ENCODE measurements at regions not wholly inside any gene's neighbourhood (a gene's known extent, or its start where the extent isn't known, plus 50 kb on each side); places are given as distances from the start of the nearest gene placed in this dataset.

- no peaks in the 10 kb centered on the region for H3K4me1 Mint-ChIP-seq (ENCODE audit: low read depth)
Measured at GRCh38 chr11:82234256-82234655, 499.4 kb downstream of the FAM181B start.

GRCh38 chr11:82233201-82233600, 500.5 kb downstream of the FAM181B start:
- no peaks in the 10 kb centered on the region for H3K9me3 Mint-ChIP-seq (ENCODE audit: insufficient read depth)
- POLR2A ChIA-PET, result no interaction called here
- CTCF ChIA-PET, result no interaction called here

More at GRCh38 chr11:82234256-82234655, 499.4 kb downstream of the FAM181B start:
- Mint-ChIP-seq H3K36me3 (ENCODE audit: low read depth) (no peaks in the 10 kb centered on the region), H3K9me3 (ENCODE audit: insufficient read depth) (no peaks in the 10 kb centered on the region), H3K27ac (no peak overlapping the region), H3K27me3 (ENCODE audit: low read depth) (no peaks in the 10 kb centered on the region), H3K4me3 (no peak overlapping the region)
- ChIA-PET POLR2A (no interaction called here), CTCF (no interaction called here)
- DNase-seq (no peak), ATAC-seq (no peak)

DNA sequence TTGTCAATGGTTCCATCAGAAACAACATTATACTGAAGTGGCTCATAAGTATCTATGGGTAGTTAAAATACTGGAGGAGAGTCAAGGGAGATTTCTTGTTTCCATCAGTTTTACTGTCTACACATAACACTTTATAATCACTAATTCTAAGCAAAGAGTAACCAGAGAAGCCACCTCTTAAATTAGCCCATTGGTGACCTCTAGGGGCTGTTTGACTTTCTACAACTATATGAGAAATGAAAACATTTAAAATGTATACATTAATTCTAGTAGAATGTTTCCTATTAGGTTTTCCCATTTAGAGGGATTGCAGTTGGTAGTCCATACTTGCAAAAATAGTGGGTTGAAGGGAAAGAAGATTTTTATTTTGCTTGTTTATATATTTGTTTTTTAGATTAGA, 504.3 kb downstream of the FAM181B start:
- Mint-ChIP-seq H3K4me1 (ENCODE audit: low read depth) (no peaks in the 10 kb centered on the region), H3K4me3 (no peak overlapping the region), H3K36me3 (ENCODE audit: low read depth) (no peaks in the 10 kb centered on the region), H3K27me3 (ENCODE audit: low read depth) (no peaks in the 10 kb centered on the region), H3K9me3 (ENCODE audit: insufficient read depth) (no peaks in the 10 kb centered on the region), H3K27ac (no peak overlapping the region)
- ATAC-seq (no peak), DNase-seq (peak; percentile 21)
- ChIA-PET POLR2A (no interaction called here), CTCF (interaction anchor here (1.0 to 1.2 kb wide), 2 partner anchors 442 to 583 kb away, joined by 4 to 6 read pairs; no protein-coding TSS in a partner anchor)

More at GRCh38 chr11:82233201-82233600, 500.5 kb downstream of the FAM181B start:
- ATAC-seq (no peak), DNase-seq (no peak)
- Mint-ChIP-seq H3K27ac (no peak overlapping the region), H3K36me3 (ENCODE audit: low read depth) (no peaks in the 10 kb centered on the region), H3K27me3 (ENCODE audit: low read depth) (no peaks in the 10 kb centered on the region), H3K4me1 (ENCODE audit: low read depth) (no peaks in the 10 kb centered on the region), H3K4me3 (no peak overlapping the region)

DNA sequence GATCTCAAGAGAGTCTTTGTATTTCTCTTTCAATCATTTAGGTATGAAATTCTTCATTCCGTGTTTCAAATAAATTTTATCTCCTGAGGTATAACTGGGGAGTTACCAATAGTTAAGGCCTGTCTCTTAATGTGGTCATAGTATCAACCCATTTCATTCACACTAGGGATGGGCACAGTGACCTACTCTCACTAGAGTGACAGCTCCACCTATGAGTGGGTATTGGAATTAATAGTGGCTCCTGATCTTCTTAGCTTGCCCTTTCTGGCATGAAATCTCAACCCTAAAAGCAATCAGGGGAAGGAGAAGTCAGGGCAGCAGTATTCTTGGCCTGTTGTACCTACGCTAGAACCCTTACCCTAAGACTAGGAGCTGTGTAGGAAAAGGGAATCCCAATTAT, 507.7 kb downstream of the FAM181B start:
- H3K27ac Mint-ChIP-seq, result no peak overlapping the region
- no peak overlapping the region for H3K4me3 Mint-ChIP-seq
- ATAC-seq (no peak), DNase-seq (no peak)
- H3K27me3 Mint-ChIP-seq (ENCODE audit: low read depth), result no peaks in the 10 kb centered on the region
- no peaks in the 10 kb centered on the region for H3K4me1 Mint-ChIP-seq (ENCODE audit: low read depth)
- CTCF ChIA-PET, result no interaction called here
- no peaks in the 10 kb centered on the region for H3K36me3 Mint-ChIP-seq (ENCODE audit: low read depth)
- H3K9me3 Mint-ChIP-seq (ENCODE audit: insufficient read depth), result no peaks in the 10 kb centered on the region
- POLR2A ChIA-PET, result no interaction called here

GRCh38 chr11:82225502-82225901, 508.2 kb downstream of the FAM181B start:
- Mint-ChIP-seq H3K4me3 (no peak overlapping the region), H3K4me1 (ENCODE audit: low read depth) (no peaks in the 10 kb centered on the region), H3K36me3 (ENCODE audit: low read depth) (no peaks in the 10 kb centered on the region), H3K9me3 (ENCODE audit: insufficient read depth) (no peaks in the 10 kb centered on the region), H3K27ac (no peak overlapping the region), H3K27me3 (ENCODE audit: low read depth) (no peaks in the 10 kb centered on the region)
- ATAC-seq, result no peak
- POLR2A ChIA-PET, result no interaction called here
- DNase-seq, result no peak
- CTCF ChIA-PET, result no interaction called here

DNA sequence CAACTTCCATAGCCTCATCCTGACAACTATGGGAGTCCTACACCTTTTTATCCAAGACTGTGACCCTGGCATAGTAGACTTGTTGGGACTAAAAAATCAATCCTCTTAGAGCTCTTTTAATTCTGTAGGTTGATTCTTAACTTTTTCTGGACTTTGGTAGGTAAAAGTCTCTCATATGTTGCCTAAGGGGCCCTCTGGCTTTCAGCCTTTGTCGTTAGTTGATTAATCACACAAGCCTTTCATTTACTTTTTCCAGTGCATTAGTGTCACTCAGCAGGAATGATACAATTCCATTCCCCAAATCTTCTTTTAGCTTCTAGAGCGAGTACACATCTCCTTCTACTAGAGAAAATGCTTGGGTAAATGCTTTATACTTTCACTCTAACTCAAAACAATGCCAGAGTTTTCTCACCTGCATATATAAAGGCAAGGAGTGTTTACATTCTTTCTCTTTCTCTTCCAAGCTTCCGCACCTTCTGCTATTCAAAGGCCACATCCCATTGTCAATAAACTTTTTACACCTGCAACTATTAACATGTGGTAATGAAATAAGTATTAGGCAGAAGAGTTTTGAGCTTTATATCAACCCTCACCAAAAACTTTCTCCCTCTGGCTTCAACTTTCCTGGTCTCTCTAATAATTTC, 516.6 kb downstream of the FAM181B start:
- Mint-ChIP-seq H3K27ac (no peak overlapping the region), H3K27me3 (ENCODE audit: low read depth) (no peaks in the 10 kb centered on the region), H3K4me1 (ENCODE audit: low read depth) (no peaks in the 10 kb centered on the region), H3K36me3 (ENCODE audit: low read depth) (no peaks in the 10 kb centered on the region), H3K4me3 (no peak overlapping the region), H3K9me3 (ENCODE audit: insufficient read depth) (no peaks in the 10 kb centered on the region)
- POLR2A ChIA-PET, result no interaction called here
- DNase-seq (no peak), ATAC-seq (no peak)
- CTCF ChIA-PET, result no interaction called here

GRCh38 chr11:82210011-82210410, 523.7 kb downstream of the FAM181B start:
- no peak overlapping the region for H3K27ac Mint-ChIP-seq
- no peak overlapping the region for H3K4me3 Mint-ChIP-seq
- H3K9me3 Mint-ChIP-seq (ENCODE audit: insufficient read depth), result no peaks in the 10 kb centered on the region
- ATAC-seq, result no peak
- no peaks in the 10 kb centered on the region for H3K27me3 Mint-ChIP-seq (ENCODE audit: low read depth)
- no peak for DNase-seq
- H3K36me3 Mint-ChIP-seq (ENCODE audit: low read depth), result no peaks in the 10 kb centered on the region
- H3K4me1 Mint-ChIP-seq (ENCODE audit: low read depth), result no peaks in the 10 kb centered on the region
- ChIA-PET POLR2A (no interaction called here), CTCF (no interaction called here)

DNA sequence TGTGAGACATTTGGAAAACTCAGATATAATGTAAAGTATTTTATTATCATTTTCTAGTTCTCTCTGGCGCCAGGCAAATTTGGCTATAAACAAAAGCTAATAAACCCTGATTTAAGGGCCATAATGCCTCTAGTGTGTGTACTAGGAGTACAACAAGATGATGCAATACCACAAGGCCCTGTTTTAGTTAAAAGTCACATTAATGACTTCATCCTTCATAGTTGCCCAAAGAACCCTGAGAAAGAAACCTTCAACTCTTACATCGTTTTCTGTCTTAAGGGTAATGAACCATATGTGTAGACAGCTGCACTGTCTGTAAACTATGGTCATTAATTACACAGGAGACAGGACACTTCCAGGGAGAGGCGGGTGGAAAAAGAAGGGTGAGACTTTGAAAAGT, 538.4 kb downstream of the FAM181B start:
- ChIA-PET POLR2A (no interaction called here), CTCF (no interaction called here)
- H3K36me3 Mint-ChIP-seq (ENCODE audit: low read depth), result no peaks in the 10 kb centered on the region
- DNase-seq (no peak), ATAC-seq (no peak)
- no peaks in the 10 kb centered on the region for H3K27me3 Mint-ChIP-seq (ENCODE audit: low read depth)
- H3K27ac Mint-ChIP-seq, result no peak overlapping the region
- no peaks in the 10 kb centered on the region for H3K4me1 Mint-ChIP-seq (ENCODE audit: low read depth)
- no peaks in the 10 kb centered on the region for H3K9me3 Mint-ChIP-seq (ENCODE audit: insufficient read depth)
- no peak overlapping the region for H3K4me3 Mint-ChIP-seq

DNA sequence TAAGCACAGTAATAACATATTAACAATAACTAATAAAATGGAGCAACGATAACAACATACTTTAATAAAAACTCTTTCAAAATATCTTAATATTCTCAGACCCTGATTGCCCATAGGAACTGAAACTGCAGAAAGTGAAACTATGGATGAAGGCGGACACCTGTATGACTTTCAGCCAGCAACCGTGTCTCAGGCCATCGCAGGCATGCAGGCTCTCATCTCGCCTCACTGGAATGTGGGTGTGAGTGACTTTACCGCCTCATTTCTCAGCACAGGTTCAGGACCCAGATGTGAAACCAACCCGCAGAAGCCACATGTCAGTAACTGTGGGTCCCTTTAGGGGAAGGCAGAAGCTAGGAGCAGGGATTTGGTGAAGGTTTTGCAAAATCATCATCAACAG, 539.1 kb downstream of the FAM181B start:
- POLR2A ChIA-PET, result no interaction called here
- ATAC-seq (no peak), DNase-seq (no peak)
- Mint-ChIP-seq H3K4me1 (ENCODE audit: low read depth) (no peaks in the 10 kb centered on the region), H3K36me3 (ENCODE audit: low read depth) (no peaks in the 10 kb centered on the region), H3K9me3 (ENCODE audit: insufficient read depth) (no peaks in the 10 kb centered on the region), H3K4me3 (no peak overlapping the region), H3K27ac (no peak overlapping the region), H3K27me3 (ENCODE audit: low read depth) (no peaks in the 10 kb centered on the region)
- CTCF ChIA-PET, result no interaction called here

DNA sequence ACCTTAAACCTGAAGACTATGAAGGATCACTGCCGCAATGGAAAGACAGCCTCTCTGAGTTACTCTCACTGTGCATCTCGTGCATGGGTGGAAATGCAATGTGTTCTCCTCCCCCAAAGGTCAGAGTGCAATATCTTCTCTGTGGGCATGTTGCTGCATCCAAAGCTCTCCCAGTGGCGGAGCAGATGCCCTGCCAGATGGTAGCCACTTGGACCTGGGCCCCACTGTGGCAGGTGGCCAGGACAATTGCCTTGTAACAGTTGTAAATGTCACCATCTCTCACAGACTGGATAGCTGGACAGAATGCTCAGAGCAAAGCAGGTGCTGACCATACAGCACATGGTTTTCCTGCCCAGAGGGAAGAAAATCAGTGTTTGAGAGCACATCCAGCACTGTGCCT, 542.0 kb downstream of the FAM181B start:
- H3K27me3 Mint-ChIP-seq (ENCODE audit: low read depth), result no peaks in the 10 kb centered on the region
- no peaks in the 10 kb centered on the region for H3K4me1 Mint-ChIP-seq (ENCODE audit: low read depth)
- H3K9me3 Mint-ChIP-seq (ENCODE audit: insufficient read depth), result no peaks in the 10 kb centered on the region
- no peak overlapping the region for H3K27ac Mint-ChIP-seq
- ChIA-PET CTCF (no interaction called here), POLR2A (no interaction called here)
- no peak for ATAC-seq
- DNase-seq, result no peak
- H3K4me3 Mint-ChIP-seq, result no peak overlapping the region
- no peaks in the 10 kb centered on the region for H3K36me3 Mint-ChIP-seq (ENCODE audit: low read depth)

DNA sequence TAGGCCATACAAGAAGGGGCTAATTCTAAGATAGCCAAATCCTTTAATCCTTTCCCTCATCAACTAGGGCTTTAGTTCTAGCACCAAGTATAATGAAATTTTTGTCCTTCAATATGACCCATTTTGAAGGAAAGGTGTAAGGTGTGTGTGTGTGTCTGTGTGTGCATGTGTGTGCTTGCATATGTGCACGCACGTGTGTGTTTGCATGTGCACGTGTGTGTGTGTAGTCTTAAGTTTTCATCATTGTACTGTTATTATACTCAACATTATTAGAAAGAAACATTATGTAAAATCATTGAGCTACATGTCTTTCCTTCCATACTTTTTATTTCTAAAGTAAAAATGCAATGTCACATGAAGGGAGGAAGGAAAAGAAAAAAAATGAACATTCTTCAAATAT, 547.7 kb downstream of the FAM181B start:
- DNase-seq, result no peak

DNA sequence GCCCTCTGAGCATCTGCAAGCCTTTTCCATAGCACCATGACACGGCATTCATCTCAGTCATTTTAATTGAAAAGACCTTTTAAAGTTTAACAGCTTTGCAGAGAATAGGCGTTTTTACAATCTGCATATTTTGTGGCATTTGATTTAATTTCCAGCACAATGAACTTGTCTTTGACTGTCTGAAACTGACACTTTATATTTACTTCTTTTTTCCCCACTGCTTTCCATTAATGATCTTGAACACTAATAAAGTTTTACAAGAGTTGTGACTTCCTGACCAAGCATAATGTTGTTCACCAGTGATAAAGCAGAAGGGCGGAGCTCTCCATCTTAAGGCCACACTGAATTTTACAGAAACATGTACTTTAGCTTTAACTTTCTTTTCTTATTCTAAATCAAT, 548.7 kb downstream of the FAM181B start:
- ChIA-PET POLR2A (no interaction called here), CTCF (no interaction called here)
- Mint-ChIP-seq H3K27ac (no peak overlapping the region), H3K4me1 (ENCODE audit: low read depth) (no peaks in the 10 kb centered on the region), H3K4me3 (no peak overlapping the region), H3K36me3 (ENCODE audit: low read depth) (no peaks in the 10 kb centered on the region), H3K27me3 (ENCODE audit: low read depth) (no peaks in the 10 kb centered on the region), H3K9me3 (ENCODE audit: insufficient read depth) (no peaks in the 10 kb centered on the region)
- ATAC-seq (no peak), DNase-seq (no peak)

More for the DNA sequence above, 547.7 kb downstream of the FAM181B start:
- Mint-ChIP-seq H3K4me3 (no peak overlapping the region), H3K4me1 (ENCODE audit: low read depth) (no peaks in the 10 kb centered on the region), H3K27ac (no peak overlapping the region), H3K27me3 (ENCODE audit: low read depth) (no peaks in the 10 kb centered on the region), H3K36me3 (ENCODE audit: low read depth) (no peaks in the 10 kb centered on the region), H3K9me3 (ENCODE audit: insufficient read depth) (no peaks in the 10 kb centered on the region)
- no peak for ATAC-seq
- CTCF ChIA-PET, result no interaction called here
- POLR2A ChIA-PET, result no interaction called here

GRCh38 chr11:82183346-82183745, 550.3 kb downstream of the FAM181B start:
- CTCF ChIA-PET, result no interaction called here
- Mint-ChIP-seq H3K4me1 (ENCODE audit: low read depth) (no peaks in the 10 kb centered on the region), H3K4me3 (no peak overlapping the region), H3K27ac (no peak overlapping the region), H3K27me3 (ENCODE audit: low read depth) (no peaks in the 10 kb centered on the region), H3K9me3 (ENCODE audit: insufficient read depth) (no peaks in the 10 kb centered on the region), H3K36me3 (ENCODE audit: low read depth) (no peaks in the 10 kb centered on the region)
- no peak for DNase-seq
- POLR2A ChIA-PET, result no interaction called here
- no peak for ATAC-seq
